Hepatic stellate cell (primary cell): ENCODE measurements at regions not wholly inside any gene's neighbourhood (a gene's known extent, or its start where the extent isn't known, plus 50 kb on each side); places are given as distances from the start of the nearest gene placed in this dataset.
A peak's percentile ranks its signal among the peaks of the same experiment; 100 is the strongest.

Source experiments
- DNase-seq: peaks from one replicate; pipeline ENCODE4 v3.0.0; 2011; ENCODE audit warnings: low spot score

DNA sequence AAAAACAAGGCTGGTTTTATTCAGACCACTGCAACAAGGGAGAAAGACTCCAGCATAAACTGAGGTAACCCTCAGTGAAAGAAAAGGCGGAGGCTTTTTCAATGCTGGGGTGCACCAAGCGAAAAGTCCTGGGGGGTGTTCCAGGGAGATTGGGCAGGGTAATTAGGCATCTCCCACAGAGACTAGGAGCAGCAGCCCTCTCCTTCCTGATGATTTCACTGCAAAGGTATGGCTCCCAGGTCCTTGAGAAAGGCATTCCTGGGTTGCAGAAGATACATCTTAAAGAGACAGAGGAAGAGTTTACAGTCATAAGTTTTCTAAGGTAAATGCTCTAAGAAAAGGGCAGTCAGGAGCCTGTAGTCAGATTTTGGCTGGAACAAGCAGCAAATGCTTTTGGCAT is 412.0 kb downstream of the FOXO1 start:
- DNase-seq, result no peak

DNA sequence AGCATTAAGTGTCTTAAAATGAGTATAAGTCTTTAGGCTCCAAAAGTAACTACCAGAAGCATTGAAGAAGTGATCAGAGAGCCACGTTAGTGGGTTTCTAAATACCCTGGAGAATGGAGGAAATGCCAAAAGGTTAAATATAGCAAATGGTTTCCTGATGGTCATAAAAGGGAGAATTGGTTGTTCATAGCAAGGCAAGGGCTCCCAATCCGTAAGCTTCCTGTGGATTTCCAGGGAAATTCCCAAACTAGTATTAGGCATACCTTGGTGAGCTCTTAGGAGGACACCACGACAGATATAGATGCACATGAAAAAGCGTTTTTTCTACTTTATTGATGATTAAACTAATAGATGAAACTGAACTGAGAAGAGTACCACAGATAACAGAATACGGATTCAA is 410.9 kb downstream of the FOXO1 start:
- DNase-seq, result no peak

DNA sequence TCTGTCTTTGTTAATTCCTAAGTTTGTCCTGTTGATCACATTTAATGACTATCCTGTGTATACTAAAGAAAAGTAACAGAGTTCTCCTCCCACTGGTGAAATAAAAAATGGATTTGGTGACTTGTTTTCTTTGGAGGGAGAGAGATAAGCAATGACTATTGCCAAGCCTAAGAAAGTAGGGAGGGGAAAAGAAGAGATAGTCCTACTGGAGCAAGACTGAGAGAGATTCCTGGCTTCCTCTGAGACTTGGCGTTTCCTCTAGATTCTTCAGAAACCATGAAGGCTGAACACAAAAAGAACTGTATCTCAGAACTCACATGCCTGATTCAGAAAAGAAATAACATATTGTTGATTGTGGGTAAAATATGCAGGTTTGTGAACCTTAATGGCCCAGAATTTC is 406.5 kb downstream of the FOXO1 start:
- DNase-seq, result no peak

DNA sequence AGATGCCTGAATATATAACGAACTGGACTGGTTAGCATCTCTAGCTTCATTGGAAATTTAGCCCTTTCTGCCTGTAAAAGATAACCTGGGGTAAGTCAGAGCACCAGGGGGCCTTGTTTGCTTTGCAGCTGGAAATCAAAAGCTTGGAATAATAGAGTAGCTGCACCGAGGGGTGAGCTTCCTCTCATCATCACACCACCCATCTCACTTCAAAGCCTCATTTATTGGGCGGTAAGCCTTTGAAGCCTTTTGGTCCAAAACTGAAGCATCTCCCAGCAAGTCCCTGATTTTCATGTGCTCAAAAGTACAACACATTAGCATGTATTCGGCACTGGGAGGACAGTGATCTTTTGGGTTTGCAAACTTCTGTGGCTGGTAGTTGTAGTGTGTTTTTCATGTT is 405.1 kb downstream of the FOXO1 start:
- no peak for DNase-seq

DNA sequence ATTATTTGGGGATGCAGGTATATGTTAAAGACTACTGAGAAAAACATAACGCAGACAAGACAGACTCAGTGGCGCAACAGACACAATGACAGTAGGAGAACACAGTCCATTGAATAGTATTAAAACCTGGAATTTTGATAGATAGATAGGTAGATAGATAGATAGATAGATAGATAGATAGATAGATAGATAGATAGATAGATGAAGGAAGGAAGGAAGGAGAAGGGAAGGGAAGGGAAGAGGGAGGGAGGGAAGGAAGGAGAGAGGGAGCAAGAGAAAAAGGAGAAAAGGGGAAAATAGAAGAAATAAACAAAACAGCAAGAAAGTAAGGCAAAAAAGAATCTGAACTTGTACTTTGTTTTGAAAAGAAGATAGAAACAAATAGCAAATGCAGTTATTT is 404.5 kb downstream of the FOXO1 start:
- no peak for DNase-seq

DNA sequence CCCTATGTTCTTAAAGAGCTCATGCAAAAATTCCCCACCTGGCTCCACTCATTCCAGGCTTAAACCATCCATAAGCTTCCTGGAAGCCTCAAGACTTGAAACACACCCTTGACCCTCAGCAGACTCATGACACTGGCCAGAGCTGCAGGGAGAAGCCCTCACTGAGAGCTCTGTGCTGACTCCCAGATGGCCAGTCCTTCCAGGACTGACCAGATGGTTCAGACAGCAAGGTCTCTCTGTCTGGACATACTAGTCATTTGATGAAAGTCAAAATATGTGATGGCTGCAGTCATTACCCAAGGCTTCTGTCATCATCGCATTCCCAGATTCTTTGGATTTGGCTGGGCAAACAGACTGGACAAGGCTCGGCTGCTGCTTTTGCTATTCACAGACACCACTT is 397.4 kb downstream of the FOXO1 start:
- no peak for DNase-seq

DNA sequence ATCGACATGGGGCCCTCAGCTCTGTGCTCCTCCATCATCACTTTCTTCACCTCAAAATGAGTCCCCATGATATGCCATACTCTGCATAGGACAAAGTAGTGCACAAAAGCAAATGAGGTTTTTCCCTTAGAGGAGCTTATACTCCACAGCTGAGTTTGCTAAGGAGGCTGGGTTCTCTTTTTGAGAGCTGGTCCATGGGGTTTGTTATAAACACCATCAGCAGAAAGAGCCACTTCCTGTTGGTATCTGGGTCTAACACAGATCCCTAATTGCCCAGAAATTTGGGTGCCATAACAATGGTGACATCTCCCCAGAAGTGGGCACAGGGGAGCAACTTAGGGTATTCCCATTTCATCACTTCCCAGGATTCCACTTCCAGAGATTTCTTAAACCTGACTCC is 395.7 kb downstream of the FOXO1 start:
- no peak for DNase-seq

DNA sequence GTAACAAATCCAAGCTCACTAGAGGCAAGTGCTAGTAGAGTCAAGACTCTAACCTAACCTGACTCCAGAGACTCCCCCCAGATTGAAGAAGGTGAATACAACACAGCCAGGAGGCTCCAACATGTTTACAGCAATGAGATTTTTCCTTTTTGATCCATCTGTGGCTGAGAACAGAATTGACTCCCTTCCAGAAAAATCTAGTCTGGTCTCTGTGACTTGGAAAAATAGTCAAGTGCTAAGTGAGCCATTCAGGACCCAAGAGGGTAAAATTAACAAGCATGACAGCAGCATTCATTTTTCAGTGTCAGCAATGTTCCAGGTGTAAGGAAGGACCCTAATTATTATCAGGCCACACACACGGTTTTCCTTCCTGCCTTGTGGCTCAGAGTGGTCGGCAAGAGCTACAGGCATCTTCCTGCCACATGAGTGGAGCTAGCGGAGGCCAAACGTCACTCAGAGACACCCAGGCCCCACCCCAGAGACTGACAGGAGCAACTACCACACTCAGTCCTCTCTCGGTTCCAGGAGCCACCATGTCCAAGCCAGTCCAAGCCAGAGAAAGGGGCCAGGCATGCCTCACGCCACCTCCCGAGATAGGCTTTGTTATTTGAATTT is 395.1 kb downstream of the FOXO1 start:
- DNase-seq, result no peak

DNA sequence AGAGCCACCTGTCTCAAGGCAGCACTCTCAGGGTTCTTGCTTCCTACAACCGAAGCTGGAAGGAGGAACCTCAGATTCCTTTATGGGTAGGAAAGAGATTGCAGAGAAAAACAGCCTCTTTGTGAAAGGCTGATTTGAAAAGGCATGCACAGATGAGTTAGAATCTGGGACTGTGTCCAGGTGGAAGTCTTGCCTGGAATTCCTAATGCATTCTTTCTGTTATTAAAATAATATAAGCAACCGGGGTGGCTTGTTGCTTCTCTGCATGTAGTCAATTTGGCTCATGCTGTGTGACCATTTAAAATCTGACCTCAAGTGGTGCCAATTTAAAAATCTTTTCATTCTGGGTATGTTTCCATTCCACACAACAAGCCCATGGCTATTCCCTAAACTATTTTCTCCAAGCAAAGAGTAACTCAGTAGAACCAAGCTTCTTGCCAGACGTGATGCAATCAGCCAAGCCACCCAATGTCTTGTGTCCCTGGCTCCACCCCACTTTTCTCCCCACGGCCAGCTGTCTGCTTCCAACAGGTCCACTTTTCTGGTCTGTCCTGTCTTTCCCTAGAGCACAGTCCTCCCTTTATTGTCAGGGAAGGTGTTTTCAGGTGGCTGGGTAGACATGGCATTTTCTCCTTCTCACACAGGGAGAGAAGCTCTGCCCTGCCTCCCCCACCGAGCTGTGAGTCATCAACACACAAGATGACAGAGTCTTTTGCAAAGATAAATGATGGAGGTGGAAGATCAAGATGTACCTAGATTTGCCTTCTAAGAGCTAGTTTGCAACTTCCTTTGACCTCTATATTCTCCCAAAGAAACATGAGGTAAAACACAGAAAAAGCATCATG is 394.3 kb downstream of the FOXO1 start:
- peak; percentile 3 for DNase-seq

DNA sequence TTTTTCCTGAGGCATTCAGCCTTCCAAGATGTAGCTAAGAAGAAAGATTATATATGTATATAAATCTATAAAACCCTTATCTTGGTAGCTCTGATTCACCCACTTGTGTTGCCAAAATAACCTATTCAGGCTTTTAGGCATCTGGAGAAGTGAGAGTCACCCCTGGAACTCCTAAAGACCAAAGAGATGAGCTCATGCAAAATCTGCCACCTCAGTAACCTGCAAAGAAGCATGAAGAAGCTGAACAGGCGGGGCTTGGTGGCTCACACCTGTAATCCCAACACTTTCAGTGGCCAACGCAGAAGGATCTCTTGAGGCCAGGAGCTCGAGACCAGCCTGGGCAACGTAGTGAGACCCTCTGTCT is 393.7 kb downstream of the FOXO1 start:
- no peak for DNase-seq

DNA sequence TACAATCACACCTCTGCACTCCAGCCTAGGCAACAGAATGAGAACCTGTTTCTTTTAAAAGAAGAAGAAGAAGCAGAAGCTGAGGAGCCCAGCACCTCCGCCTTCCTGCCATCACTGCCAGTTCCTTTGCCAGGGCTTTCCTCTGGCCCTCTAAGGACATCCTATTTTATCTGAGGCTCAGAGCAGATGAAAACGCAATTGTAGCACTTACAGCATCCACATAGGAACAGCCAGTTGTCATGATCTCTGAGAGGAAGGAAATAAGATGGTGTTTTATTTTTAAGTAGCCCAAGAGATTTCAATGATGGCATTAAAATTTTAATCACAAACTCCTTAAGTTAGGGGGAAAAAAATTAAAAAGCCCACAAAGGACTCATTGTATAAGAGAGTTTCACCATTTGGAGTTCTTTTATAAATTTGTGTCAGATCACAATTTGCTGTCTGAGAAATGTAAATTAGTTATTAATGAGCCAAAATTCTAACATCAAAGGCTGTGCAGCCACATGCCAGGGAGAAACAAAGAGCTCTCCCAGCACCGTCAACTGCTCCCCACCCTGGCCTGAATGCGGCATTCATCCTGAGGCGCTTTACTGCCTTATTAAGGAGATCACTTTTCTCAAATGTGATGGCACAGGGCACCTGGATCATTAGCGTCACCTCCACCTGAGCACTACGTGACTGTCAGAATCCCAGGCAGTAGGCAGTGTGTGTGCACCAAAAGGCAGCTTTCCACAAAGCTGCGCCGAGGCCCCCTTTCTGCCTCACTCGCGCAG is 393.0 kb downstream of the FOXO1 start:
- DNase-seq, result no peak

DNA sequence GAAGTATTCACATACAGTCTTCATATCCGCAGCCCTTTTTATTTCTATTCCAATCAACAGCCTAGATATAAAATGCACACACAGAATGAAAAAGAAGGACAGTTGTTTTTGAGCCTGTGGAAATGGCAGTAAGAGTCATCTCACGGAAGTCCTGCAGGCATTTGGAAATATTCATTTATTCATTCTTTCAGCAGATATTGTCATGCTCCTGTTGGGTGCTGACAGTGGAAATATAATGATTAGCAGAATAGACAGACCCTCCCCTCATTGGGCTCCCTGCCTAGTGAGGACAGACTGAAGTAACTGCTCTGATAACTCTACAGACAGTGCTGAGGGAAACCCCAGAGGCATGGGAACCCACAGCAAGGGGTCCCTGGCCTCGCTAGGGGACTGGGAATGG is 392.3 kb downstream of the FOXO1 start:
- DNase-seq, result no peak

DNA sequence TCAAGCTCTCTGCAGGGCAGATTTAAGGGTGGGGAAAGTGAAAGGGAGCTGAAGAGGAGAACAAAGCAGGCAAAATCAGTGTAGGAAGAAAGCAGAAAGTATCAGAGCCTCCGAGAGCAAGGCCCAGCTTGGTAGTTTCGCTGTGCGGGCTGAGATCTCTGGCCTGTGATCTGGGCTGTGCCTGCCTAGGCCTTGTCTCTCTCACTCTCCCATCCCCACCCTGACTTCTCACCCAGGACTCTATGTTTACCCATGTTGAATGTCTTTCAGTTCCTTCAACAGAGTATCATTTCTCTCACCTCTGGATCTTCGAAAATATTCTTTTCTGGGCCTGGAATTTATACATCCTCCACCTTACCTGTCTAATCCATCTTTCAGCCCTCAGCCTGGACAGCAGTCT is 391.3 kb downstream of the FOXO1 start:
- no peak for DNase-seq

DNA sequence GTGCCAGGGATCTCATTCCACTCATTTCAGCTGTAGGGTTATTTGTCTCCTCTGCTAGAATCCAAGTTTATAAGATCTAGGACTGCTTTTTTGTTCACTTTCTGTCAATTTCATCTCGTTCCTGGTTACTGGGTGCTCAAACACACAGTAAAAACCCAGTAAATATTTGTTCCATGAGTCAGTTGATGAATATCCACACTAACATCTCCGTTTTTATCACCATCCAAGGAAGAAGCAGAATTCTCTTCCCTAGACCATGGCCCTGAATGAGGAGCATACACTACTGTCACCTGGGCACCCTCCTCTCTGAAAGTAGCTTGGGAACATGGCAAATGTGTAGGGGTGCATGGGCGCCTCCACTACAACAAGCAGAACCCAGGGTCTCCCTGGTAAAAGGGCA is 390.8 kb downstream of the FOXO1 start:
- DNase-seq, result peak; percentile 5

DNA sequence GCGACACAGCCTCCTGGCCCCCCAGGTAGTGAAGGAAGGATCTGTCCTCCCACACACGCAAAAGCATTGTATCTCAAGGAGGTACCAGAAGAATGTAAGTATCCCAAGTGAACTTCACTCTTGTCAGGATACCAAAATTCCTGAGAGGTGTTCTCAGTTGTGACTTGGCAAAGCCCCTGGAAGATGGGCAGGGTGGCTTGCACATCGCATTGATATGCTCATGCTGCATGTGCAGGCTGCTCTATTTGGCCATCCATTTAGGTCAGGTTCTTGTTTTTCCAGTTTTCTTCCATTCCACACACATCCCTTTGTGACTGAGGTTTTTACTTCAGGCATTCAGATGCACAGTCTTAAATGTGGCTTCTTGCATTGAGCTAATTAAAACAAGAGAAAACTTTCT is 382.8 kb downstream of the FOXO1 start:
- no peak for DNase-seq

DNA sequence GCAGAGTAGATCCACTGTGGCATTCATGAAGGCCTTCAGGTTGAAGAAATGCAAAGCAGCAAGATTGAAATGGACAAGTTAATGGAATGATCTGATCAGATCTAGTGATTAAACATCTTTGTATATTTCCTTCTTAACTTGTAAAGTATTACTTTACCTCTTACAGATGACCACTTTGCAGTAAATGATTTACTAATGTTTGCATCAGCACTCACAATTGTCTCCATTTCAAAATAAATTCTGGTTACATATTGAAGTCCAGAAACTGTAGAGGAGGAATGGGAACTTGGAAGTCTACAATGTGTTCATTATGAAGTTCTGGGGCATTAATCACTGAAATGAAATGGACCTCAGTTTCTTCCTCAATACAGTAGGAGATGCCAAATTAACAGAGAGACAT is 380.8 kb downstream of the FOXO1 start:
- DNase-seq, result no peak

DNA sequence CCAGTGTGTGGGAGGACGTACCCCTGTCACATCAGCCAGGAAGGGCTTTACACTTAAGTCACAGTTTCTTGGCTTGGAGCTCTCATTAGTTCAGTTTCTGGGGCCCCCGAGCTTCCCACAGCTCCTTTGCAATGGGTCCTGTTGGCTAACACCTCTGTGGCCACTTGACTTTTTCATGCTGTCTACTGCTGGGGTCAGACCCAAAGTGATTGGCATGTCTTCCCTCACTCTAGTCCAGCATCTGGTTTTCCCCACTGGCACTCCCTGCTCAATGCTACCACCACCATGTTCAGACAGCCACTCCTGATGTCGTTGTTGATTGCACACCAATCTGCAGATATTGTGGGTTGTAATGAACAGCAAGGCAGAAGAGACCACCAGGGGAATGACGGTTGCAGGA is 379.0 kb downstream of the FOXO1 start:
- DNase-seq, result no peak

DNA sequence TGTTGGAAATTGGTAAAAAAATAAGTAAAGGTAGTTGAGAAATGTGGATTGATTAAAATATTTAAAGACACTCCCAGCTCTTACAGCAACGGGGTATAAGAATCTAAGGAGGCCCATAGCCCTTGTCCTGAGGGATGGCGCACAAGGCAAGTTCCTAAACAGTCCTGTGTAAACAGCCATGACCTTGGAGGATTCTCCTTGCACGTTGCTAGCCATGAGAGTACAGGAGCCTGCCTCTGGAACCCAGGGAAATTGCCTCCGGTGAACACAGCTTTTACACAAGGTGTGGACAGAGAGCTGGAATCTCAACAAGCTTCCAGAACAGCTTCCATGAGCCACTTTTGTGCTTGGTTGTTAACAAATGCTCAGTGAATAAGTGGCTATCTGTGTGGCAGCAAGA is 378.2 kb downstream of the FOXO1 start:
- no peak for DNase-seq

DNA sequence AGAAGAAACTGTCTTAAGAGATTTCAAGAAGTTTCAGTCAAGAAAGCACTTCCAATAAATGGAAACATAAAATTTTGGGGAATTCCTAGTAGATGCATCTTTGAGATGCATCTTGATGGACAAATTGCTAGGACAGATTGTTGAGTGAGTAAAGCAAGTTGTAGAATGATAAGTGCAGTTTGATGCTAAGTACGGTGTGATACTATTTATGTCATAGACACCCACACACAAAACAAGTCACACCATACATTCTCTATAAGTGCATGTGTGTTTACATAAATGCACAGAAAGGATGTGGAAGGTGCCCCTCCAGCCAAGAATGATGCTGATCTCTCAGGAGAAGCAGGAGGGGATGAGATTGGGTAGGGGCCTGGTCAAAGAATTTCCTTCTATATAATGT is 375.7 kb downstream of the FOXO1 start:
- no peak for DNase-seq

DNA sequence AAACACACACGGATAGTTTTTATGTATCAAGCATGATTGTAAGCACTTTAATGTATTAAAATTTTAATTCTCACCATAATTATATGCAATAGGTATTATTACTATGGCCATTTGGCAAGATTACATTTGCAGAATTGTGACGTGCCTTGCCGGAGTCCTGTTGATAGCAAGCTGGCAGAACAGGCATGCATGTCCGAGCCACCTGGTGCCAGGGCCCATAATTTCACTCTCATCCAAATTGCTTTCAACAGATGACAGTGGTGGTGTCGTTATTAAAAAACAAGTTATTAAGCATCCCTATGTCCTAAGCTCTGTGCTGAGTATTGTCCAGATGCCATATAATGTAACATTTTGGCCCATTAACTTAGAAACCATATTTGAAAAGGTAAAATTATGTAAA is 374.3 kb downstream of the FOXO1 start:
- no peak for DNase-seq

DNA sequence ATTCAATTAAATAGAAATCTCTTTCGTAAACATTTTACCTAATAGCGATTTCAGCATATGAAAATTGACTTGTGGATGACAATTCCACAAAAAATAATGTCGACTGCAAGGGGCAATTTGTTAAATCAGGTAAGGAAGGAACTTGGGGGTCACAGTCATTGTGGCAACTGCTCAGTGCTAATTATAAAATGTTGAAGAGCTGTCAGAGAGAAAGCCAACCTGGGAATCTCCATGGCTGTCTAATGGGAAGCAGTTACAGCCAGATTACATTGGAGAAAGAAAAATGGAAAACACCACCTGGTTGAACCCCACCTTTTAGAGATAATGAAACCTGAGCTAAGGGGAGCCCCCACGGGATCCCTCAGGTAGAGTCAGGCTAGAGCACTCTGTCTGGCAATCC is 373.9 kb downstream of the FOXO1 start:
- DNase-seq, result no peak

DNA sequence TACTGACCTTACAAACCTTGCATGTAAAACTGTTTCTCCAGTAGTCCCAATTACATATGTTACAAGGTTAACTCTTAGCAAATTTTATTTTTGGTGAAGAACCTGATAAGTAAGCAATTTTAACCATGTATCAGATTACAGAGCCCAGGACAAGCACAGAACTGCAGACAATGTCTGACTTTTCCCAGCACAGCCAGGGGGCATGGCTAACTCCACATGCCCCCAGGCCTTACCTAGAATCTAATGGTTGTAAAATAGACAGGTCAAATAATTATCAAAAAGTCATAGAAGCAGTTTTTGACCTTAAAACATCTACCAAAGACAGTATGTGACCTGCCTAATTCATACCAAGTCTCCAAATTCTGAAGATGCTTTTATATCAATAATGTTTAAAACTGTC is 364.1 kb downstream of the FOXO1 start:
- no peak for DNase-seq

DNA sequence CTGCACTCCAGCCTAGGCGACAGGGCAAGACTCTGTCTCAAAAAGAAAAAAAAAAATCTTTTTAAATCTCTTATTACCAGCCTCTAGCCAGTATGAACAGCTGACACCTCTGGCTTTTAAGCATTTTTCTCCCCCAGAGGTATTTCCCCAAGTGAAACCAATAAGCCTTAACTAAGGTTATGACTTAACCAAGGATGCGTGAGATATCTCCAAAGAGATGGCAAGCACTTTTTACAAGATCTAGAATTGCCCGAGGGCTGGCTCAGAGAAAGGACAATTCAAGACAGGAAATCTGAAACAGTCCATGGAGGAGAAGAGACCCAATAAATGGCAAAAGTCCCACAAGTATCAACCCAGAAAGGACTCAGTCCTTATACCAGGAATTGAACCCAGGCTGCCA is 362.1 kb downstream of the FOXO1 start:
- no peak for DNase-seq
